ENCODE measurements at regions not wholly inside any gene's neighbourhood (a gene's known extent, or its start where the extent isn't known, plus 50 kb on each side); places are given as distances from the start of the nearest gene placed in this dataset.

DNA sequence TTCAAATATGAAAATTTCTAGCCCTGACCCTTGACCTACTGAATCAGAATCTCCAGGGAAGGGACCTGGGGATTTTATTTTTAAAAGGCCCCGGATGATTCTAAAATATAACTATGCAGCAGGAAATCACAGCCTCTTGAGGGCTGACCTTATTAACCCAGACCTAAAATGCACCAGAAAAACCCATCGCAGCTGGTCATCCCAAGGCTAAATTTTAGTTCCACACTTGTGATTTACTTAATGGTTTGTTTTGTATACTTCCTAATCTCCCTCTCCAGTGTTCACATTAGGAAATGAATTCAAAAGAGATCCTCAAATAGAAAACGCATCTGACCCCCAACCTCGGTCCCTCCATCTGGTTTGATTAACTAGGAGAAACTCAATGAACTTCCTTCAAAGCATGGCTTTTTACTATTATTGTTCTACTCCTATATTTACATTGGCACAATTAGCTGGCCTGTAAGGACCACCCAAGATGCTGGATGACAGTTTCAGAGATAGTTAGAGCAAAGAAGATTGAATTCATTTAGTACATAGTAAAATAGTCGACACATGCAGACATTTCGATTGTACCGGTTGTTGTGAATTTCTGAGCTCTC, 147.8 kb upstream of the MED14 start:
- no peak for TF ChIP-seq CTCF (IDR thresholded peaks at IDR 0.05)
- no peak for TF ChIP-seq POLR2A (IDR thresholded peaks at IDR 0.05)
- intact Hi-C loops (cut with DNase I) = no loop called here
- WGBS, 2 donors = 72 to 79% methylated on average over 7 of the region's 7 CpGs
- Histone ChIP-seq H3K27me3 (no peaks in the 10 kb centered on the region), H3K4me1 (no peaks in the 10 kb centered on the region), H3K4me3 (replicated peaks in 1 of 3) (no peak overlapping the region), H3K9me3 (no peaks in the 10 kb centered on the region), H3K27ac (no peak overlapping the region), H3K36me3 (no peaks in the 10 kb centered on the region)
- DNase-seq = no peak

DNA sequence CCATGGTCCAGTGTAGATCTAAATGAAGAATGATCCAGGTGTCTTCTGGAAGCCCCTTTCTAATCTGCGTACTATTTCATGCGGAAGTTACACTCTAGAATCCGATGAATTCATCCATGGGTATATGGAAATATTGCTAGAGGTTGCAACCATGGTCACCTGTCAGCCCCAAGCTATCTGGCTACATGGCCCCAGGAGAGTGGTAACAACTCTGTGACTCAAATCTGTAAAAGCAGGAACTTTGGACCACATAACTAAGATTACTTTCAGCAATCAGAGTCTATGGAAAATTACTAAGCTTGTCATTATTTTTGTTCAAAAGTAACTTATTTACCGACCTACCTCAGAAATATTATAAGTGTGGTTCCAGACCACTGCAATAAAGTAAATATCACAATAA, 150.6 kb upstream of the MED14 start:
- Histone ChIP-seq H3K27ac (no peak overlapping the region), H3K36me3 (no peaks in the 10 kb centered on the region), H3K27me3 (no peaks in the 10 kb centered on the region), H3K9me3 (no peaks in the 10 kb centered on the region), H3K4me1 (no peaks in the 10 kb centered on the region), H3K4me3 (replicated peaks in 1 of 3) (no peak overlapping the region)
- intact Hi-C loops (cut with DNase I) = no loop called here
- DNase-seq = no peak
- TF ChIP-seq CTCF (IDR thresholded peaks at IDR 0.05) (no peak), POLR2A (IDR thresholded peaks at IDR 0.05) (no peak)
- 94 to 95% methylated on average over 4 of the region's 4 CpGs for WGBS, 2 donors

- Histone ChIP-seq H3K27ac (no peak overlapping the region), H3K4me3 (replicated peaks in 1 of 3) (no peak overlapping the region), H3K9me3 (no peaks in the 10 kb centered on the region), H3K4me1 (no peaks in the 10 kb centered on the region), H3K36me3 (no peaks in the 10 kb centered on the region), H3K27me3 (no peaks in the 10 kb centered on the region)
- no peak for DNase-seq
- TF ChIP-seq CTCF (IDR thresholded peaks at IDR 0.05) = no peak
- WGBS, 2 donors = 8 to 31% methylated on average over 1 of the region's 1 CpG
- intact Hi-C loops (cut with DNase I) = no loop called here
Observed at GRCh38 chrX:40887476-40887875, 152.1 kb upstream of the MED14 start.

GRCh38 chrX:40891798-40892197, 156.5 kb upstream of the MED14 start:
- Histone ChIP-seq H3K36me3 (no peaks in the 10 kb centered on the region), H3K27me3 (no peaks in the 10 kb centered on the region), H3K4me3 (replicated peaks in 1 of 3) (no peak overlapping the region), H3K4me1 (no peaks in the 10 kb centered on the region), H3K27ac (no peak overlapping the region), H3K9me3 (no peaks in the 10 kb centered on the region)
- intact Hi-C loops (cut with DNase I) = no loop called here
- no peak for TF ChIP-seq CTCF (IDR thresholded peaks at IDR 0.05)
- no peak for TF ChIP-seq POLR2A (IDR thresholded peaks at IDR 0.05)
- DNase-seq = no peak

DNA sequence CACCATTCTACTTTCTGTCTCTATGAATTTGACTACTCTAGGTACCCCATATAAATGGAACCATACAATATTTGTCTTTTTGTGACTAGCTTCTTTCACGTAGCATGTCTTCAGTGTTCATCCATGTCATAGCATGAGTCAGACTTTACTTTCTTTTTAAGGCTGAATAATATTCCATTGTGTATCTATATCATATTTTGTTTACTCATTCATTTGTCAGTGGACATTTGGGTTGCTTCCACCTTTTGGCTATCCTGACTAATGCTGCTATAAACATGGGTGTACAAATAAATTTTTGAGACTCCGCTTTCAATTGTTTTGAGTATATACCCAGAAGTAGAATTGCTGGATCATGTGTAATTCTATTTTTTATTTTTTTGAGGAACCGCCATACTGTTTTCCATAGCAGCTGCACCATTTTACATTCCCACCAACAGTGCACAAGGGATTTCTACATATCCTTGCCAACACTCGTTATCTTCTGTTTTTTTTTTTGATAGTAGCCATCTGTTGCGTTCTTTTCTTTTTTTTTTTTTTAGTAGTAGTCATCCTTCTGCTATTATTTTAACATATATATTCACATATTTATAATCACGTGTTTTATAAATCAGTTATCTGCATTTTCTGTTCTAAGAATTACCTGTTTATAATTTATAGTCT, 158.0 kb upstream of the MED14 start:
- 89 to 93% methylated on average over 6 of the region's 6 CpGs for WGBS, 2 donors
- no peaks in the 10 kb centered on the region for H3K36me3 ChIP-seq

More for the DNA sequence above, 158.0 kb upstream of the MED14 start:
- H3K9me3 ChIP-seq = no peaks in the 10 kb centered on the region
- intact Hi-C loops (cut with DNase I) = no loop called here
- DNase-seq = no peak
- H3K4me1 ChIP-seq = no peaks in the 10 kb centered on the region
- no peak overlapping the region for H3K4me3 ChIP-seq (replicated peaks in 1 of 3)
- no peak for TF ChIP-seq CTCF (IDR thresholded peaks at IDR 0.05)
- TF ChIP-seq POLR2A (IDR thresholded peaks at IDR 0.05) = no peak
- no peak overlapping the region for H3K27ac ChIP-seq
- no peaks in the 10 kb centered on the region for H3K27me3 ChIP-seq

All from thyroid gland (tissue), 4 donors.